GM23338 (cell line): ENCODE measurements at regions not wholly inside any gene's neighbourhood (a gene's known extent, or its start where the extent isn't known, plus 50 kb on each side); places are given as distances from the start of the nearest gene placed in this dataset.

Source experiments
- ATAC-seq: fragments of 200-7000 bp; cut with Tn5 transposase; 3 replicates; pipeline ENCODE4 v1.9.1; 2020
- DNase-seq: peaks from one replicate; pipeline ENCODE4 v3.0.0-alpha.2; 2015; ENCODE audit warnings: low spot score
- H2AFZ ChIP-seq: fragments of 200-600 bp; sonication (generic); 2 replicates; pipeline ENCODE4 v1.8.0; 2016; ENCODE audit warnings: antibody characterized with exemption, mild to moderate bottlenecking, moderate library complexity
- H3F3A ChIP-seq: fragments of 200-600 bp; sonication (generic); replicated peaks from 2 replicates; pipeline ENCODE4 v1.8.0; 2017; ENCODE audit warnings: antibody characterized with exemption, mixed run types, low read depth
- H3K27ac ChIP-seq: fragments of 200-600 bp; sonication (generic); 2 replicates; pipeline ENCODE4 v1.6.1; 2016; ENCODE audit warnings: low read depth
- H3K27me3 ChIP-seq: fragments of 200-600 bp; sonication (generic); 2 replicates; pipeline ENCODE4 v1.8.0; 2016; ENCODE audit warnings: mild to moderate bottlenecking, mixed run types, moderate library complexity; ENCODE audit not compliant: insufficient read depth
- H3K36me3 ChIP-seq: fragments of 200-600 bp; sonication (generic); 2 replicates; pipeline ENCODE4 v1.8.0; 2016; ENCODE audit warnings: mild to moderate bottlenecking; ENCODE audit not compliant: insufficient read depth
- H3K4me1 ChIP-seq: fragments of 200-600 bp; sonication (generic); 2 replicates; pipeline ENCODE4 v1.8.0; 2016; ENCODE audit warnings: mild to moderate bottlenecking, moderate library complexity; ENCODE audit not compliant: insufficient read depth
- H3K4me2 ChIP-seq: fragments of 200-600 bp; sonication (generic); 2 replicates; pipeline ENCODE4 v1.7.1; 2017; ENCODE audit warnings: mixed run types
- H3K4me3 ChIP-seq: fragments of 200-600 bp; sonication (generic); 2 replicates; pipeline ENCODE4 v1.6.1; 2016; ENCODE audit warnings: mixed run types
- H3K79me2 ChIP-seq: fragments of 200-600 bp; sonication (generic); replicated peaks from 2 replicates; pipeline ENCODE4 v1.8.0; 2017; ENCODE audit warnings: mild to moderate bottlenecking; ENCODE audit not compliant: insufficient read depth
- H3K9me2 ChIP-seq: fragments of 200-600 bp; sonication (generic); 2 replicates; pipeline ENCODE4 v1.8.0; 2017; ENCODE audit not compliant: insufficient read depth
- H4K20me1 ChIP-seq: fragments of 200-600 bp; sonication (generic); replicated peaks from 2 replicates; pipeline ENCODE4 v1.8.0; 2017; ENCODE audit warnings: mild to moderate bottlenecking; ENCODE audit not compliant: insufficient read depth
- H3K27ac Mint-ChIP-seq: 2 replicates; pipeline ENCODE4 v1.8.0; 2020; ENCODE audit warnings: inconsistent platforms, mild to moderate bottlenecking, moderate library complexity, mixed read lengths
- H3K27me3 Mint-ChIP-seq: 3 replicates; pipeline ENCODE4 v1.8.0; 2022; ENCODE audit warnings: low read depth, mild to moderate bottlenecking, moderate library complexity, mixed read lengths, inconsistent platforms; ENCODE audit not compliant: insufficient read depth, poor library complexity
- H3K36me3 Mint-ChIP-seq: 3 replicates; pipeline ENCODE4 v1.8.0; 2021; ENCODE audit warnings: low read depth, mild to moderate bottlenecking, inconsistent platforms, moderate library complexity, mixed read lengths
- H3K4me1 Mint-ChIP-seq: 3 replicates; pipeline ENCODE4 v1.8.0; 2020; ENCODE audit warnings: mild to moderate bottlenecking, inconsistent platforms, mixed read lengths
- H3K4me3 Mint-ChIP-seq: 3 replicates; pipeline ENCODE4 v1.8.0; 2021; ENCODE audit warnings: moderate library complexity, mild to moderate bottlenecking, inconsistent platforms, mixed read lengths
- H3K9me3 Mint-ChIP-seq: 3 replicates; pipeline ENCODE4 v1.8.0; 2020; ENCODE audit warnings: moderate library complexity, mild to moderate bottlenecking, inconsistent platforms, mixed read lengths
- CREB1 ChIP-seq: fragments of 250-450 bp; sonication (Bioruptor Pico); IDR thresholded peaks from 2 replicates; pipeline ENCODE4 v1.5.0; 2020; ENCODE audit warnings: low read depth, mild to moderate bottlenecking, moderate library complexity
- EZH2 ChIP-seq: fragments of 200-600 bp; sonication (generic); IDR thresholded peaks from one replicate; pipeline ENCODE4 v1.8.0; 2017; ENCODE audit warnings: antibody characterized with exemption, mild to moderate bottlenecking, low read depth; ENCODE audit not compliant: unreplicated experiment
- EZH2phosphoT487 ChIP-seq: fragments of 200-600 bp; sonication (generic); IDR thresholded peaks from one replicate; pipeline ENCODE4 v1.8.1; 2018; ENCODE audit warnings: antibody characterized with exemption; ENCODE audit not compliant: unreplicated experiment
- JUNB ChIP-seq: IDR thresholded peaks from one replicate; pipeline ENCODE4 v1.6.1; 2016; ENCODE audit warnings: antibody characterized with exemption; ENCODE audit not compliant: unreplicated experiment
- NANOG ChIP-seq: IDR thresholded peaks from 2 replicates; pipeline ENCODE4 v1.6.1; 2016; ENCODE audit warnings: antibody characterized with exemption, borderline replicate concordance
- POLR2AphosphoS5 ChIP-seq: IDR thresholded peaks from 2 replicates; pipeline ENCODE4 v1.6.1; 2016; ENCODE audit warnings: antibody characterized with exemption, low read depth
- STAT1 ChIP-seq: IDR thresholded peaks from one replicate; pipeline ENCODE4 v1.6.1; 2016; ENCODE audit warnings: antibody characterized with exemption; ENCODE audit not compliant: unreplicated experiment
- ZNF114 ChIP-seq: fragments of 250-450 bp; sonication (Bioruptor Pico); IDR thresholded peaks from 2 replicates; pipeline ENCODE4 v1.5.0; 2020; ENCODE audit warnings: mild to moderate bottlenecking, moderate library complexity
- ZNF331 ChIP-seq: fragments of 250-450 bp; sonication (Bioruptor Pico); IDR thresholded peaks from 2 replicates; pipeline ENCODE4 v1.5.0; 2020; ENCODE audit warnings: low read depth, mild to moderate bottlenecking, moderate library complexity
- TF ChIP-seq, protein P1 (sequence below): fragments of 250-450 bp; sonication (Bioruptor Pico); IDR thresholded peaks from 2 replicates; pipeline ENCODE4 v1.5.0; 2020; ENCODE audit warnings: mild to moderate bottlenecking, moderate library complexity
- TF ChIP-seq, protein P2 (sequence below), 2 experiments: fragments of 200-600 bp in 1 of 2; sonication (generic) in 1 of 2; conservative IDR thresholded peaks; 2 replicates each; pipeline versions ENCODE4 v1.5.1 to v1.6.1; 2016 to 2017; ENCODE audit warnings: antibody characterized with exemption in 2 of 2, low read depth in 2 of 2, mild to moderate bottlenecking in 2 of 2, moderate library complexity in 1 of 2
- TF ChIP-seq, protein P3 (sequence below): IDR thresholded peaks from one replicate; pipeline ENCODE4 v1.6.1; 2018; ENCODE audit warnings: antibody characterized with exemption; ENCODE audit not compliant: unreplicated experiment
- TF ChIP-seq, protein P4 (sequence below): IDR thresholded peaks from 2 replicates; pipeline ENCODE4 v1.6.1; 2016; ENCODE audit warnings: antibody characterized with exemption

DNA sequence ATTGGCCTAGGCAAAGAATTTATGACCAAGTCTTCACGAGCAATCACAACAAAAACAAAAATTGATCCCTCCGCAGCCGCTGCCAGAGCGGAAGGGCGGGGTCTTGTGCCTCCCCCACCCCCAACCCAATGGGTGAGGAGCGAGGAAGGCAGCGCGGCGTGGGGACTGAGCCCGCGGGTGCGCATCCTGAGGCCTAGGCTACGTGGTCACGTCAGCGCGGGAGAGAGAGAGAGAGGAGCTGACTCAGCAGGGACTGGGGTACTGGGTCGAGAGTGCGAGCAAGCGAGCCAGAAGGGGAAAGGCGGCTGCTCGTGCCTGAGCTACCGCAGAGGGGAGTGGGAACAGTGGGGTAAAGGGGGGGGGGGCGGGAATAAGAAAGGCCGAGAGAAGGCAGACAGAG lies 90.1 kb upstream of the FERMT1 start:
- Mint-ChIP-seq H3K36me3 (no peaks in the 10 kb centered on the region), H3K27ac (no peak overlapping the region), H3K4me1 (no peaks in the 10 kb centered on the region), H3K4me3 (no peak overlapping the region), H3K9me3 (no peaks in the 10 kb centered on the region; the same call in 2 of the 3 replicates), H3K27me3 (peaks cover 7% of the 10 kb centered on the region)
- H3K27ac ChIP-seq, result no peak overlapping the region
- no peak for DNase-seq
- no peaks in the 10 kb centered on the region for H4K20me1 ChIP-seq
- no peak for TF ChIP-seq POLR2AphosphoS5
- TF ChIP-seq, protein P1, sequence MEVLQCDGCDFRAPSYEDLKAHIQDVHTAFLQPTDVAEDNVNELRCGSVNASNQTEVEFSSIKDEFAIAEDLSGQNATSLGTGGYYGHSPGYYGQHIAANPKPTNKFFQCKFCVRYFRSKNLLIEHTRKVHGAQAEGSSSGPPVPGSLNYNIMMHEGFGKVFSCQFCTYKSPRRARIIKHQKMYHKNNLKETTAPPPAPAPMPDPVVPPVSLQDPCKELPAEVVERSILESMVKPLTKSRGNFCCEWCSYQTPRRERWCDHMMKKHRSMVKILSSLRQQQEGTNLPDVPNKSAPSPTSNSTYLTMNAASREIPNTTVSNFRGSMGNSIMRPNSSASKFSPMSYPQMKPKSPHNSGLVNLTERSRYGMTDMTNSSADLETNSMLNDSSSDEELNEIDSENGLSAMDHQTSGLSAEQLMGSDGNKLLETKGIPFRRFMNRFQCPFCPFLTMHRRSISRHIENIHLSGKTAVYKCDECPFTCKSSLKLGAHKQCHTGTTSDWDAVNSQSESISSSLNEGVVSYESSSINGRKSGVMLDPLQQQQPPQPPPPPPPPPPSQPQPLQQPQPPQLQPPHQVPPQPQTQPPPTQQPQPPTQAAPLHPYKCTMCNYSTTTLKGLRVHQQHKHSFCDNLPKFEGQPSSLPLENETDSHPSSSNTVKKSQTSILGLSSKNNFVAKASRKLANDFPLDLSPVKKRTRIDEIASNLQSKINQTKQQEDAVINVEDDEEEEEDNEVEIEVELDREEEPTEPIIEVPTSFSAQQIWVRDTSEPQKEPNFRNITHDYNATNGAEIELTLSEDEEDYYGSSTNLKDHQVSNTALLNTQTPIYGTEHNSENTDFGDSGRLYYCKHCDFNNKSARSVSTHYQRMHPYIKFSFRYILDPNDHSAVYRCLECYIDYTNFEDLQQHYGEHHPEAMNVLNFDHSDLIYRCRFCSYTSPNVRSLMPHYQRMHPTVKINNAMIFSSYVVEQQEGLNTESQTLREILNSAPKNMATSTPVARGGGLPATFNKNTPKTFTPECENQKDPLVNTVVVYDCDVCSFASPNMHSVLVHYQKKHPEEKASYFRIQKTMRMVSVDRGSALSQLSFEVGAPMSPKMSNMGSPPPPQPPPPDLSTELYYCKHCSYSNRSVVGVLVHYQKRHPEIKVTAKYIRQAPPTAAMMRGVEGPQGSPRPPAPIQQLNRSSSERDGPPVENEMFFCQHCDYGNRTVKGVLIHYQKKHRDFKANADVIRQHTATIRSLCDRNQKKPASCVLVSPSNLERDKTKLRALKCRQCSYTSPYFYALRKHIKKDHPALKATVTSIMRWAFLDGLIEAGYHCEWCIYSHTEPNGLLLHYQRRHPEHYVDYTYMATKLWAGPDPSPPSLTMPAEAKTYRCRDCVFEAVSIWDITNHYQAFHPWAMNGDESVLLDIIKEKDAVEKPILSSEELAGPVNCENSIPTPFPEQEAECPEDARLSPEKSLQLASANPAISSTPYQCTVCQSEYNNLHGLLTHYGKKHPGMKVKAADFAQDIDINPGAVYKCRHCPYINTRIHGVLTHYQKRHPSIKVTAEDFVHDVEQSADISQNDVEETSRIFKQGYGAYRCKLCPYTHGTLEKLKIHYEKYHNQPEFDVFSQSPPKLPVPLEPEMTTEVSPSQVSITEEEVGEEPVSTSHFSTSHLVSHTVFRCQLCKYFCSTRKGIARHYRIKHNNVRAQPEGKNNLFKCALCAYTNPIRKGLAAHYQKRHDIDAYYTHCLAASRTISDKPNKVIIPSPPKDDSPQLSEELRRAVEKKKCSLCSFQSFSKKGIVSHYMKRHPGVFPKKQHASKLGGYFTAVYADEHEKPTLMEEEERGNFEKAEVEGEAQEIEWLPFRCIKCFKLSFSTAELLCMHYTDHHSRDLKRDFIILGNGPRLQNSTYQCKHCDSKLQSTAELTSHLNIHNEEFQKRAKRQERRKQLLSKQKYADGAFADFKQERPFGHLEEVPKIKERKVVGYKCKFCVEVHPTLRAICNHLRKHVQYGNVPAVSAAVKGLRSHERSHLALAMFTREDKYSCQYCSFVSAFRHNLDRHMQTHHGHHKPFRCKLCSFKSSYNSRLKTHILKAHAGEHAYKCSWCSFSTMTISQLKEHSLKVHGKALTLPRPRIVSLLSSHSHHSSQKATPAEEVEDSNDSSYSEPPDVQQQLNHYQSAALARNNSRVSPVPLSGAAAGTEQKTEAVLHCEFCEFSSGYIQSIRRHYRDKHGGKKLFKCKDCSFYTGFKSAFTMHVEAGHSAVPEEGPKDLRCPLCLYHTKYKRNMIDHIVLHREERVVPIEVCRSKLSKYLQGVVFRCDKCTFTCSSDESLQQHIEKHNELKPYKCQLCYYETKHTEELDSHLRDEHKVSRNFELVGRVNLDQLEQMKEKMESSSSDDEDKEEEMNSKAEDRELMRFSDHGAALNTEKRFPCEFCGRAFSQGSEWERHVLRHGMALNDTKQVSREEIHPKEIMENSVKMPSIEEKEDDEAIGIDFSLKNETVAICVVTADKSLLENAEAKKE, result no peak
- no peak for TF ChIP-seq ZNF114 (CRISPR knock-in tag)
- TF ChIP-seq ZNF331 (CRISPR knock-in tag), result no peak
- no peak for TF ChIP-seq JUNB
- no peak for TF ChIP-seq EZH2
- TF ChIP-seq, protein P2, sequence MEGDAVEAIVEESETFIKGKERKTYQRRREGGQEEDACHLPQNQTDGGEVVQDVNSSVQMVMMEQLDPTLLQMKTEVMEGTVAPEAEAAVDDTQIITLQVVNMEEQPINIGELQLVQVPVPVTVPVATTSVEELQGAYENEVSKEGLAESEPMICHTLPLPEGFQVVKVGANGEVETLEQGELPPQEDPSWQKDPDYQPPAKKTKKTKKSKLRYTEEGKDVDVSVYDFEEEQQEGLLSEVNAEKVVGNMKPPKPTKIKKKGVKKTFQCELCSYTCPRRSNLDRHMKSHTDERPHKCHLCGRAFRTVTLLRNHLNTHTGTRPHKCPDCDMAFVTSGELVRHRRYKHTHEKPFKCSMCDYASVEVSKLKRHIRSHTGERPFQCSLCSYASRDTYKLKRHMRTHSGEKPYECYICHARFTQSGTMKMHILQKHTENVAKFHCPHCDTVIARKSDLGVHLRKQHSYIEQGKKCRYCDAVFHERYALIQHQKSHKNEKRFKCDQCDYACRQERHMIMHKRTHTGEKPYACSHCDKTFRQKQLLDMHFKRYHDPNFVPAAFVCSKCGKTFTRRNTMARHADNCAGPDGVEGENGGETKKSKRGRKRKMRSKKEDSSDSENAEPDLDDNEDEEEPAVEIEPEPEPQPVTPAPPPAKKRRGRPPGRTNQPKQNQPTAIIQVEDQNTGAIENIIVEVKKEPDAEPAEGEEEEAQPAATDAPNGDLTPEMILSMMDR (conservative IDR thresholded peaks at IDR 0.05; ENCODE audit: low read depth in 2 of 2), result no peak
- TF ChIP-seq CREB1, result no peak
- no peak for TF ChIP-seq EZH2phosphoT487
- no peak for TF ChIP-seq STAT1
- TF ChIP-seq NANOG, result no peak
- TF ChIP-seq, protein P3, sequence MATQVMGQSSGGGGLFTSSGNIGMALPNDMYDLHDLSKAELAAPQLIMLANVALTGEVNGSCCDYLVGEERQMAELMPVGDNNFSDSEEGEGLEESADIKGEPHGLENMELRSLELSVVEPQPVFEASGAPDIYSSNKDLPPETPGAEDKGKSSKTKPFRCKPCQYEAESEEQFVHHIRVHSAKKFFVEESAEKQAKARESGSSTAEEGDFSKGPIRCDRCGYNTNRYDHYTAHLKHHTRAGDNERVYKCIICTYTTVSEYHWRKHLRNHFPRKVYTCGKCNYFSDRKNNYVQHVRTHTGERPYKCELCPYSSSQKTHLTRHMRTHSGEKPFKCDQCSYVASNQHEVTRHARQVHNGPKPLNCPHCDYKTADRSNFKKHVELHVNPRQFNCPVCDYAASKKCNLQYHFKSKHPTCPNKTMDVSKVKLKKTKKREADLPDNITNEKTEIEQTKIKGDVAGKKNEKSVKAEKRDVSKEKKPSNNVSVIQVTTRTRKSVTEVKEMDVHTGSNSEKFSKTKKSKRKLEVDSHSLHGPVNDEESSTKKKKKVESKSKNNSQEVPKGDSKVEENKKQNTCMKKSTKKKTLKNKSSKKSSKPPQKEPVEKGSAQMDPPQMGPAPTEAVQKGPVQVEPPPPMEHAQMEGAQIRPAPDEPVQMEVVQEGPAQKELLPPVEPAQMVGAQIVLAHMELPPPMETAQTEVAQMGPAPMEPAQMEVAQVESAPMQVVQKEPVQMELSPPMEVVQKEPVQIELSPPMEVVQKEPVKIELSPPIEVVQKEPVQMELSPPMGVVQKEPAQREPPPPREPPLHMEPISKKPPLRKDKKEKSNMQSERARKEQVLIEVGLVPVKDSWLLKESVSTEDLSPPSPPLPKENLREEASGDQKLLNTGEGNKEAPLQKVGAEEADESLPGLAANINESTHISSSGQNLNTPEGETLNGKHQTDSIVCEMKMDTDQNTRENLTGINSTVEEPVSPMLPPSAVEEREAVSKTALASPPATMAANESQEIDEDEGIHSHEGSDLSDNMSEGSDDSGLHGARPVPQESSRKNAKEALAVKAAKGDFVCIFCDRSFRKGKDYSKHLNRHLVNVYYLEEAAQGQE, result no peak
- TF ChIP-seq, protein P4, sequence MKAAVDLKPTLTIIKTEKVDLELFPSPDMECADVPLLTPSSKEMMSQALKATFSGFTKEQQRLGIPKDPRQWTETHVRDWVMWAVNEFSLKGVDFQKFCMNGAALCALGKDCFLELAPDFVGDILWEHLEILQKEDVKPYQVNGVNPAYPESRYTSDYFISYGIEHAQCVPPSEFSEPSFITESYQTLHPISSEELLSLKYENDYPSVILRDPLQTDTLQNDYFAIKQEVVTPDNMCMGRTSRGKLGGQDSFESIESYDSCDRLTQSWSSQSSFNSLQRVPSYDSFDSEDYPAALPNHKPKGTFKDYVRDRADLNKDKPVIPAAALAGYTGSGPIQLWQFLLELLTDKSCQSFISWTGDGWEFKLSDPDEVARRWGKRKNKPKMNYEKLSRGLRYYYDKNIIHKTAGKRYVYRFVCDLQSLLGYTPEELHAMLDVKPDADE, result no peak
- no peaks in the 10 kb centered on the region for H3F3A ChIP-seq
- H3K9me2 ChIP-seq, result peaks cover 12% of the 10 kb centered on the region; the same call in 1 of the 2 replicates
- no peak overlapping the region for H3K4me3 ChIP-seq
- H3K27me3 ChIP-seq, result no peaks in the 10 kb centered on the region
- no peak overlapping the region for H2AFZ ChIP-seq
- no peaks in the 10 kb centered on the region for H3K4me1 ChIP-seq
- no peaks in the 10 kb centered on the region for H3K36me3 ChIP-seq
- no peak for ATAC-seq
- no peaks in the 10 kb centered on the region for H3K79me2 ChIP-seq
- H3K4me2 ChIP-seq, result no peak overlapping the region
